PFSK-1 (cell line): ENCODE measurements at regions not wholly inside any gene's neighbourhood (a gene's known extent, or its start where the extent isn't known, plus 50 kb on each side); places are given as distances from the start of the nearest gene placed in this dataset.

Source experiments
- POLR2AphosphoS5 ChIP-seq: IDR thresholded peaks from 2 replicates; pipeline ENCODE4 v1.6.1; 2012; ENCODE audit warnings: low read depth, mild to moderate bottlenecking, control low read depth, low read length, moderate library complexity
- TAF1 ChIP-seq: IDR thresholded peaks from 2 replicates; pipeline ENCODE4 v1.6.1; 2012; ENCODE audit warnings: low read length, control low read depth, borderline replicate concordance; ENCODE audit not compliant: insufficient read depth

- TF ChIP-seq POLR2AphosphoS5 (no peak), TAF1 (no peak)
These were observed 674.6 kb upstream of the SEMA6A start for GRCh38 chr5:117249086-117249815.
